ENCODE measurements at regions not wholly inside any gene's neighbourhood (a gene's known extent, or its start where the extent isn't known, plus 50 kb on each side); places are given as distances from the start of the nearest gene placed in this dataset.

GRCh38 chr12:94053676-94054075 is 94.7 kb upstream of the PLXNC1 start:
- Histone ChIP-seq H2AFZ (ENCODE audit: low read depth, low read length, poor library complexity, severe bottlenecking) (no peak overlapping the region), H3K36me3 (ENCODE audit: control insufficient read depth in 1 of 2, insufficient read depth in 2 of 2, low read length in 2 of 2) (no peaks in the 10 kb centered on the region), H3K27ac (ENCODE audit: low read depth, low read length) (no peak overlapping the region), H3K9me2 (ENCODE audit: insufficient read depth) (no peaks in the 10 kb centered on the region), H3K9ac (ENCODE audit: low read length) (no peak overlapping the region), H3K4me2 (ENCODE audit: low read length) (no peak overlapping the region), H3K9me3 (ENCODE audit: control insufficient read depth in 1 of 2, insufficient read depth in 1 of 2, low read depth in 1 of 2, low read length in 2 of 2) (no peaks in the 10 kb centered on the region), H3K27me3 (ENCODE audit: insufficient read depth, low read length) (no peaks in the 10 kb centered on the region), H4K20me1 (ENCODE audit: insufficient read depth) (no peaks in the 10 kb centered on the region), H3K4me1 (ENCODE audit: control insufficient read depth in 1 of 2, insufficient read depth in 2 of 2, low read length in 2 of 2) (no peaks in the 10 kb centered on the region), H3K4me3 (replicated peaks in 1 of 2; ENCODE audit: low read depth in 1 of 2, low read length in 2 of 2) (no peak overlapping the region), H3K79me2 (ENCODE audit: insufficient read depth, low read length) (no peaks in the 10 kb centered on the region)
- ChIA-PET POLR2A (no interaction called here), RAD21 (ENCODE audit: low non-redundant PET in 1 of 2, low total read pairs in 2 of 2, uncharacterized antibody in 2 of 2, unreplicated experiment in 2 of 2) (no interaction called here), CTCF (no interaction called here)
- ATAC-seq (no peak), DNase-seq (ENCODE audit: low read depth, low spot score) (no peak)
- intact Hi-C loops (cut with micrococcal nuclease), result no loop called here
- TF ChIP-seq ZNF274 (IDR thresholded peaks at IDR 0.05; ENCODE audit: low read depth, low read length), result no peak
- no peak for TF ChIP-seq EGR1 (IDR thresholded peaks at IDR 0.05; ENCODE audit: low read depth)
- TF ChIP-seq RAD21 (IDR thresholded peaks at IDR 0.05; ENCODE audit: low read depth), result no peak
- TF ChIP-seq ATF3 (IDR thresholded peaks at IDR 0.05), result no peak
- no peak for TF ChIP-seq ELF1 (IDR thresholded peaks at IDR 0.05; ENCODE audit: borderline replicate concordance, low read depth)
- no peak for TF ChIP-seq SP1 (IDR thresholded peaks at IDR 0.05; ENCODE audit: low read depth)
- no peak for TF ChIP-seq CEBPB (IDR thresholded peaks at IDR 0.05; ENCODE audit: low read depth)
- TF ChIP-seq EZH2phosphoT487 (IDR thresholded peaks at IDR 0.05; ENCODE audit: borderline replicate concordance), result no peak
- TF ChIP-seq, protein P1, sequence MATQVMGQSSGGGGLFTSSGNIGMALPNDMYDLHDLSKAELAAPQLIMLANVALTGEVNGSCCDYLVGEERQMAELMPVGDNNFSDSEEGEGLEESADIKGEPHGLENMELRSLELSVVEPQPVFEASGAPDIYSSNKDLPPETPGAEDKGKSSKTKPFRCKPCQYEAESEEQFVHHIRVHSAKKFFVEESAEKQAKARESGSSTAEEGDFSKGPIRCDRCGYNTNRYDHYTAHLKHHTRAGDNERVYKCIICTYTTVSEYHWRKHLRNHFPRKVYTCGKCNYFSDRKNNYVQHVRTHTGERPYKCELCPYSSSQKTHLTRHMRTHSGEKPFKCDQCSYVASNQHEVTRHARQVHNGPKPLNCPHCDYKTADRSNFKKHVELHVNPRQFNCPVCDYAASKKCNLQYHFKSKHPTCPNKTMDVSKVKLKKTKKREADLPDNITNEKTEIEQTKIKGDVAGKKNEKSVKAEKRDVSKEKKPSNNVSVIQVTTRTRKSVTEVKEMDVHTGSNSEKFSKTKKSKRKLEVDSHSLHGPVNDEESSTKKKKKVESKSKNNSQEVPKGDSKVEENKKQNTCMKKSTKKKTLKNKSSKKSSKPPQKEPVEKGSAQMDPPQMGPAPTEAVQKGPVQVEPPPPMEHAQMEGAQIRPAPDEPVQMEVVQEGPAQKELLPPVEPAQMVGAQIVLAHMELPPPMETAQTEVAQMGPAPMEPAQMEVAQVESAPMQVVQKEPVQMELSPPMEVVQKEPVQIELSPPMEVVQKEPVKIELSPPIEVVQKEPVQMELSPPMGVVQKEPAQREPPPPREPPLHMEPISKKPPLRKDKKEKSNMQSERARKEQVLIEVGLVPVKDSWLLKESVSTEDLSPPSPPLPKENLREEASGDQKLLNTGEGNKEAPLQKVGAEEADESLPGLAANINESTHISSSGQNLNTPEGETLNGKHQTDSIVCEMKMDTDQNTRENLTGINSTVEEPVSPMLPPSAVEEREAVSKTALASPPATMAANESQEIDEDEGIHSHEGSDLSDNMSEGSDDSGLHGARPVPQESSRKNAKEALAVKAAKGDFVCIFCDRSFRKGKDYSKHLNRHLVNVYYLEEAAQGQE (IDR thresholded peaks at IDR 0.05; ENCODE audit: low read depth), result no peak
- TF ChIP-seq ZFX (IDR thresholded peaks at IDR 0.05), result no peak
- no peak for TF ChIP-seq POLR2A (IDR thresholded peaks at IDR 0.05; ENCODE audit: borderline replicate concordance, extremely low read depth, insufficient read depth, insufficient read length)
- TF ChIP-seq SRF (IDR thresholded peaks at IDR 0.05; ENCODE audit: low read depth), result no peak
- no peak for TF ChIP-seq POLR2AphosphoS5 (IDR thresholded peaks at IDR 0.05; ENCODE audit: low read depth, low read length)
- TF ChIP-seq SIN3A (IDR thresholded peaks at IDR 0.05; ENCODE audit: low read depth), result no peak
- no peak for TF ChIP-seq ZBTB33 (IDR thresholded peaks at IDR 0.05; ENCODE audit: extremely low read depth, insufficient replicate concordance, low read length)
- no TSS peak for BruUV-seq (replicated peaks)

All from HCT116 (cell line).